ENCODE measurements at regions not wholly inside any gene's neighbourhood (a gene's known extent, or its start where the extent isn't known, plus 50 kb on each side); places are given as distances from the start of the nearest gene placed in this dataset.

DNA sequence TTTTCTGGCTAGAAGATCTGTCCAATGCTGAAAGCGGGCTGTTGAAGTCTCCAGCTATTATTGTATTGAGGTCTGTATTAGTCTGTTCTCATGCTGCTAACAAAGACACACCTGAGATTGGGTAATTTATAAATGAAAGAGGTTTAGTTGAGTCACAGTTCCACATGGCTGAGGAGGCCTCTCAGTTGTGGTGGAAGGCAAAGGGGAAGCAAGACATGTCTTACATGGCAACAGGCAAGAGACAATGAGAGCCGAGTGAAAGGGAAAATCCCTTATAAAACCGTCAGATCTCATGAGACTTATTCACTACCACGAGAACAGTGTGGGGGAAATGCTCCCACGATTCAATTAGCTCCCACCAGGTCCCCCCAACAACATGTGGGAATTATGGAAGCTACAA lies 980.4 kb downstream of the SLITRK5 start:
- Histone ChIP-seq H3K4me1 (no peaks in the 10 kb centered on the region), H3K9me3 (no peaks in the 10 kb centered on the region), H3K4me2 (no peak overlapping the region), H3K4me3 (no peak overlapping the region), H3K27ac (no peak overlapping the region)
- 38% methylated on average over 5 of the region's 5 CpGs for WGBS (ENCODE audit: missing lambda C conversion rate)
- ATAC-seq, result no peak
- no peak for FAIRE-seq
- TF ChIP-seq HEYL (CRISPR knock-in tag; IDR thresholded peaks at IDR 0.05) (no peak), CBX2 (IDR thresholded peaks at IDR 0.05; ENCODE audit: borderline replicate concordance, low read depth) (no peak), PBX3 (IDR thresholded peaks at IDR 0.05) (no peak), HDAC2 (IDR thresholded peaks at IDR 0.05) (no peak), MAFK (IDR thresholded peaks at IDR 0.05; ENCODE audit: partially characterized antibody) (no peak), EHMT2 (IDR thresholded peaks at IDR 0.05; ENCODE audit: low read depth) (no peak), JUNB (IDR thresholded peaks at IDR 0.05) (no peak)
- ChIA-PET CTCF (no interaction called here), POLR2A (no interaction called here)
- no peak for DNase-seq (ENCODE audit: low read depth in 1 of 2, low spot score in 1 of 2)

DNA sequence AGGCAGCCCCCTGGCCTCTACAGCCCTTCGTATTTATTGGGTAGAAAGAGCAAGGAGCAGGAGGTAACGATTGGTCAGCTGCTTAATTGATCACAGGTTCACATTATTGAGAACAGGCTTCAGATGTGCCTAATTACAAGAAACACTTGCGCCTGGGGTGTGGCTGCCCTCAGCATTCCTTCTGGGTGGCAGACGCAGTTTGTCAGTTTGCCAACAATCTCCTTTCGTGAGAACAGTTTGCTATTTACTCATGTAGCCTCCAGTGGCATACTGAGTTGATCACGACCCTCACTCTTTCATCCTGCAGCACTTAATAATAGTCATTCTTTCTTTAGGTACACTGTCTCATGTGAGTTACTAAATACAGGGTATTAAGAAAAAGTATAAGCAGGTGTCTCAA lies 985.6 kb downstream of the SLITRK5 start:
- DNase-seq (ENCODE audit: low read depth in 1 of 2, low spot score in 1 of 2) (peak in 1 of 2 experiments; percentile 2), ATAC-seq (no peak)

GRCh38 chr13:88670509-88670908 lies 999.3 kb downstream of the SLITRK5 start:
- CTCF ChIA-PET, result no interaction called here
- WGBS (ENCODE audit: missing lambda C conversion rate), result 27% methylated on average over 1 of the region's 1 CpG
- Histone ChIP-seq H3K4me2 (no peak overlapping the region), H3K27ac (no peak overlapping the region), H3K9me3 (no peaks in the 10 kb centered on the region), H3K4me1 (no peaks in the 10 kb centered on the region), H3K4me3 (no peak overlapping the region)
- ATAC-seq, result no peak
- DNase-seq (ENCODE audit: low read depth in 1 of 2, low spot score in 1 of 2), result no peak
- POLR2A ChIA-PET, result no interaction called here
- no peak for FAIRE-seq
- TF ChIP-seq ZSCAN20 (CRISPR knock-in tag; IDR thresholded peaks at IDR 0.05), result no peak
- TF ChIP-seq, protein P1, sequence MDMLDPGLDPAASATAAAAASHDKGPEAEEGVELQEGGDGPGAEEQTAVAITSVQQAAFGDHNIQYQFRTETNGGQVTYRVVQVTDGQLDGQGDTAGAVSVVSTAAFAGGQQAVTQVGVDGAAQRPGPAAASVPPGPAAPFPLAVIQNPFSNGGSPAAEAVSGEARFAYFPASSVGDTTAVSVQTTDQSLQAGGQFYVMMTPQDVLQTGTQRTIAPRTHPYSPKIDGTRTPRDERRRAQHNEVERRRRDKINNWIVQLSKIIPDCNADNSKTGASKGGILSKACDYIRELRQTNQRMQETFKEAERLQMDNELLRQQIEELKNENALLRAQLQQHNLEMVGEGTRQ (IDR thresholded peaks at IDR 0.05), result no peak
- TF ChIP-seq CBX2 (IDR thresholded peaks at IDR 0.05; ENCODE audit: borderline replicate concordance, low read depth), result no peak
- no peak for TF ChIP-seq RCOR1 (IDR thresholded peaks at IDR 0.05; ENCODE audit: low read depth, low read length)
- no peak for TF ChIP-seq HOXB5 (CRISPR knock-in tag; IDR thresholded peaks at IDR 0.05)
- TF ChIP-seq SREBF2 (IDR thresholded peaks at IDR 0.05), result no peak
- TF ChIP-seq TFCP2L1 (CRISPR knock-in tag; IDR thresholded peaks at IDR 0.05), result no peak
- no peak for TF ChIP-seq KDM1A (IDR thresholded peaks at IDR 0.05; ENCODE audit: low read depth)
- no peak for TF ChIP-seq ZNF302 (CRISPR knock-in tag; IDR thresholded peaks at IDR 0.05)
- TF ChIP-seq MYC (IDR thresholded peaks at IDR 0.05; ENCODE audit: borderline replicate concordance, low read length), result no peak
- TF ChIP-seq SMC3 (IDR thresholded peaks at IDR 0.05), result no peak
- TF ChIP-seq, protein P2, sequence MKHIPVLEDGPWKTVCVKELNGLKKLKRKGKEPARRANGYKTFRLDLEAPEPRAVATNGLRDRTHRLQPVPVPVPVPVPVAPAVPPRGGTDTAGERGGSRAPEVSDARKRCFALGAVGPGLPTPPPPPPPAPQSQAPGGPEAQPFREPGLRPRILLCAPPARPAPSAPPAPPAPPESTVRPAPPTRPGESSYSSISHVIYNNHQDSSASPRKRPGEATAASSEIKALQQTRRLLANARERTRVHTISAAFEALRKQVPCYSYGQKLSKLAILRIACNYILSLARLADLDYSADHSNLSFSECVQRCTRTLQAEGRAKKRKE (CRISPR knock-in tag; IDR thresholded peaks at IDR 0.05; ENCODE audit: low read depth), result no peak
- no peak for TF ChIP-seq CBX8 (IDR thresholded peaks at IDR 0.05)
- no peak for TF ChIP-seq NR3C1 (IDR thresholded peaks at IDR 0.05)

More for the DNA sequence above, 985.6 kb downstream of the SLITRK5 start:
- ChIA-PET POLR2A (no interaction called here), CTCF (no interaction called here)
- no peak for TF ChIP-seq RAD21 (conservative IDR thresholded peaks at IDR 0.05 in 1 of 2, IDR thresholded peaks at IDR 0.05 in 1 of 2)
- TF ChIP-seq, protein P3, sequence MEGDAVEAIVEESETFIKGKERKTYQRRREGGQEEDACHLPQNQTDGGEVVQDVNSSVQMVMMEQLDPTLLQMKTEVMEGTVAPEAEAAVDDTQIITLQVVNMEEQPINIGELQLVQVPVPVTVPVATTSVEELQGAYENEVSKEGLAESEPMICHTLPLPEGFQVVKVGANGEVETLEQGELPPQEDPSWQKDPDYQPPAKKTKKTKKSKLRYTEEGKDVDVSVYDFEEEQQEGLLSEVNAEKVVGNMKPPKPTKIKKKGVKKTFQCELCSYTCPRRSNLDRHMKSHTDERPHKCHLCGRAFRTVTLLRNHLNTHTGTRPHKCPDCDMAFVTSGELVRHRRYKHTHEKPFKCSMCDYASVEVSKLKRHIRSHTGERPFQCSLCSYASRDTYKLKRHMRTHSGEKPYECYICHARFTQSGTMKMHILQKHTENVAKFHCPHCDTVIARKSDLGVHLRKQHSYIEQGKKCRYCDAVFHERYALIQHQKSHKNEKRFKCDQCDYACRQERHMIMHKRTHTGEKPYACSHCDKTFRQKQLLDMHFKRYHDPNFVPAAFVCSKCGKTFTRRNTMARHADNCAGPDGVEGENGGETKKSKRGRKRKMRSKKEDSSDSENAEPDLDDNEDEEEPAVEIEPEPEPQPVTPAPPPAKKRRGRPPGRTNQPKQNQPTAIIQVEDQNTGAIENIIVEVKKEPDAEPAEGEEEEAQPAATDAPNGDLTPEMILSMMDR (IDR thresholded peaks at IDR 0.05), result no peak
- no peak for TF ChIP-seq HOXB13 (CRISPR knock-in tag; IDR thresholded peaks at IDR 0.05; ENCODE audit: low read depth)
- TF ChIP-seq MAFK (IDR thresholded peaks at IDR 0.05; ENCODE audit: partially characterized antibody), result no peak
- TF ChIP-seq ZSCAN20 (CRISPR knock-in tag; IDR thresholded peaks at IDR 0.05), result no peak
- no peaks in the 10 kb centered on the region for H3K4me1 ChIP-seq
- no peaks in the 10 kb centered on the region; the same call in 2 of the 3 replicates for H3K9me3 ChIP-seq
- H3K27ac ChIP-seq, result no peak overlapping the region
- H3K4me2 ChIP-seq, result no peak overlapping the region
- FAIRE-seq, result no peak
- no peak overlapping the region for H3K4me3 ChIP-seq
- 3% methylated on average over 6 of the region's 6 CpGs for WGBS (ENCODE audit: missing lambda C conversion rate)
